GM12878 (cell line): ENCODE measurements at regions not wholly inside any gene's neighbourhood (a gene's known extent, or its start where the extent isn't known, plus 50 kb on each side); places are given as distances from the start of the nearest gene placed in this dataset.

ENCODE experiments used
- ATAC-seq: fragments of 200-7000 bp; cut with Tn5 transposase; 3 replicates; pipeline ENCODE4 v1.9.1; 2020; ENCODE audit warnings: mild to moderate bottlenecking, moderate library complexity
- BruUV-seq: library from RNA; stranded (reverse); fragments of 400-500 nt; replicated peaks from 2 replicates; lab custom pipeline; 2021; lab: Mats Ljungman, UMichigan
- CTCF ChIA-PET: fragments of 300-600 bp; sonication (Branson Sonifier 250); formaldehyde crosslinking; extraction: SDS; loops from one replicate; lab custom pipeline; 2021; ENCODE audit warnings: inconsistent platforms; lab: Yijun Ruan, JAX
- POLR2A ChIA-PET: fragments of 350-600 bp; formaldehyde crosslinking; extraction: SDS; loops from one replicate; lab custom pipeline; 2021; ENCODE audit warnings: inconsistent platforms; lab: Charles Lee
- RAD21 ChIA-PET: fragments of 300-600 bp; sonication (Branson Sonifier 250); formaldehyde crosslinking; loops from one replicate; lab custom pipeline; 2023; ENCODE audit warnings: antibody characterized with exemption; ENCODE audit not compliant: unreplicated experiment; lab: Charles Lee
- SMC1A ChIA-PET: fragments of 300-600 bp; sonication (Branson Sonifier 250); formaldehyde crosslinking; loops from one replicate; lab custom pipeline; 2023; ENCODE audit not compliant: unreplicated experiment, uncharacterized antibody; lab: Charles Lee
- DNase-seq: peaks from one replicate; pipeline ENCODE4 v3.0.0-alpha.2; 2011; ENCODE audit warnings: low read depth, low spot score
- FAIRE-seq: peaks from 3 replicates; lab custom pipeline; 2011; peaks lifted over from hg19 to GRCh38; lab: Jason Lieb, UNC
- H2AFZ ChIP-seq: 2 replicates; pipeline ENCODE4 v1.6.0; 2011; ENCODE audit warnings: low read depth, low read length, control low read depth; ENCODE audit not compliant: control insufficient read depth
- H3K27ac ChIP-seq: 2 replicates; pipeline ENCODE4 v1.5.1; 2011; ENCODE audit warnings: control low read depth; ENCODE audit not compliant: control insufficient read depth, insufficient read depth
- H3K27me3 ChIP-seq, 2 experiments: replicated peaks in 1 of 2; 2 replicates each; pipeline versions ENCODE4 v1.6.0 to v1.6.1; 2011; ENCODE audit warnings: low read length in 1 of 2; ENCODE audit not compliant: control insufficient read depth in 2 of 2, insufficient read depth in 2 of 2
- H3K36me3 ChIP-seq, 2 experiments: 2 replicates each; pipeline ENCODE4 v1.5.1; 2011; ENCODE audit warnings: low read length in 1 of 2; ENCODE audit not compliant: control insufficient read depth in 2 of 2, insufficient read depth in 2 of 2
- H3K4me1 ChIP-seq: 2 replicates; pipeline ENCODE4 v1.6.1; 2011; ENCODE audit warnings: mild to moderate bottlenecking, low read length, moderate library complexity, mixed read lengths; ENCODE audit not compliant: control insufficient read depth, insufficient read depth
- H3K4me2 ChIP-seq: 2 replicates; pipeline ENCODE4 v1.6.0; 2011; ENCODE audit warnings: control low read depth; ENCODE audit not compliant: control insufficient read depth, insufficient read depth
- H3K4me3 ChIP-seq: fragments of 200-600 bp; sonication (generic); 2 replicates; pipeline ENCODE4 v1.5.1; 2016
- H3K79me2 ChIP-seq: 2 replicates; pipeline ENCODE4 v1.6.0; 2011; ENCODE audit warnings: low read length; ENCODE audit not compliant: control insufficient read depth, insufficient read depth
- H3K9ac ChIP-seq: 2 replicates; pipeline ENCODE4 v1.8.0; 2011; ENCODE audit warnings: low read length, control low read depth, mixed read lengths; ENCODE audit not compliant: control insufficient read depth, insufficient read depth
- H3K9me3 ChIP-seq: replicated peaks from 3 replicates; pipeline ENCODE4 v1.5.1; 2011; ENCODE audit warnings: mild to moderate bottlenecking, low read length; ENCODE audit not compliant: control insufficient read depth, insufficient read depth
- H4K20me1 ChIP-seq: 2 replicates; pipeline ENCODE4 v1.6.0; 2011; ENCODE audit not compliant: control insufficient read depth, insufficient read depth
- BCLAF1 ChIP-seq: fragments of 450-650 bp; IDR thresholded peaks from 2 replicates; pipeline ENCODE4 v1.6.1; 2017; ENCODE audit warnings: antibody characterized with exemption, mild to moderate bottlenecking, moderate library complexity
- E2F8 ChIP-seq: fragments of 450-650 bp; IDR thresholded peaks from 2 replicates; pipeline ENCODE4 v1.6.1; 2018; ENCODE audit warnings: mild to moderate bottlenecking, low read depth, moderate library complexity; ENCODE audit not compliant: partially characterized antibody
- WRNIP1 ChIP-seq: IDR thresholded peaks from 2 replicates; pipeline ENCODE4 v1.6.1; 2011; ENCODE audit warnings: low read depth, low read length, improper control_type of control experiment, borderline replicate concordance
- WGBS: methylation state at CpG from one replicate; pipeline ENCODE4 v1.1.6; 2016; ENCODE audit warnings: low lambda C conversion rate; ENCODE audit not compliant: insufficient replicate concordance, insufficient coverage; ENCODE audit errors: missing lambda C conversion rate; 5-methylcytosine and 5-hydroxymethylcytosine counted together
- in situ Hi-C: fragments of 300-500 bp; cut with MboI; formaldehyde crosslinking; loops from 9 replicates; pipeline ENCODE4 v1.14.3; 2018; ENCODE audit warnings: mixed read lengths
- intact Hi-C: fragments of 100-400 bp; cut with micrococcal nuclease; formaldehyde crosslinking; loops from one replicate; pipeline ENCODE4 v1.14.2; 2022; ENCODE audit not compliant: unreplicated experiment

DNA sequence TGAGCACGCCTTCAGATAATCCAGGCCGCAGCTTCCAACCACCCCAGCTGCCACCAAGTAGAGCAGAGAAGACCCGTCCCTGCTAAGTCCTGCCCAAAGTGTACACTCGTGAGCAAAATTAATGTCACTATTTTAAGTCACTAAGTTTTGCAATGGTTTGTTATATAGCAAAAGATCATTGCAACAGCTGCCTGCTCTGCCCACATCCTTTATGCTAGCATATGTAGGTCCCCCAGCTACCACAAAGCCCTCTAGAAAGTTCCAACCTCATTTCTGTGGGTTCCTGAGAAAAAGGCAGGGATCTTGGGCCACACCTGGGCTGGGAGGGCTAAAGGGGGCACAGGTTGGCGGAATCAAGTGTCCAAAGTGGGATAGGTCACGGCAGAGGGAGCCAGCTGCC, 346.9 kb downstream of the BCOR start:
- ATAC-seq = no peak
- RAD21 ChIA-PET = no interaction called here
- Histone ChIP-seq H3K4me3 (no peak overlapping the region), H3K79me2 (no peaks in the 10 kb centered on the region), H4K20me1 (no peaks in the 10 kb centered on the region), H3K9ac (no peak overlapping the region), H3K4me1 (no peaks in the 10 kb centered on the region)
- 27% methylated on average over 6 of the region's 6 CpGs for WGBS
- in situ Hi-C loops = no loop called here
- SMC1A ChIA-PET = no interaction called here
- TF ChIP-seq WRNIP1 (no peak), BCLAF1 (no peak), E2F8 (no peak)
- TF ChIP-seq, all 136 proteins: peak for 0
- BruUV-seq = no TSS peak
- ChIA-PET POLR2A (no interaction called here), CTCF (no interaction called here)
- Histone ChIP-seq H2AFZ (no peak overlapping the region), H3K36me3 (no peaks in the 10 kb centered on the region), H3K9me3 (no peaks in the 10 kb centered on the region; the same call in 2 of the 3 replicates), H3K27ac (no peak overlapping the region), H3K4me2 (no peak overlapping the region), H3K27me3 (no peaks in the 10 kb centered on the region; a peak in 1 of 4 replicates)
- FAIRE-seq (no peak), DNase-seq (no peak)
- intact Hi-C loops = no loop called here
